NCI-H128 (cell line): ENCODE measurements at regions not wholly inside any gene's neighbourhood (a gene's known extent, or its start where the extent isn't known, plus 50 kb on each side); places are given as distances from the start of the nearest gene placed in this dataset.
"Not testable (repeated sequence)": the region's sequence is repeated elsewhere in the genome, so short reads cannot be mapped to it uniquely, and the experiment has no call there.

ENCODE experiments used
- DNase-seq: peaks from one replicate; lab custom pipeline; 2025; ENCODE audit not compliant: unreplicated experiment; lab: John Stamatoyannopoulos, UW

GRCh38 chr2:40043641-40044040, 264.6 kb upstream of the THUMPD2 start:
- no peak for DNase-seq

GRCh38 chr2:40043191-40043590, 264.1 kb upstream of the THUMPD2 start:
- no peak for DNase-seq

GRCh38 chr2:40041422-40042382, 262.6 kb upstream of the THUMPD2 start:
- DNase-seq = no peak

- DNase-seq = no peak
Observed at GRCh38 chr2:40039549-40039948, 260.5 kb upstream of the THUMPD2 start.

- DNase-seq = no peak
Observed at GRCh38 chr2:40038646-40039045, 259.6 kb upstream of the THUMPD2 start.

GRCh38 chr2:40037303-40037702, 258.2 kb upstream of the THUMPD2 start:
- DNase-seq = no peak

GRCh38 chr2:40036241-40036640, 257.2 kb upstream of the THUMPD2 start:
- no peak for DNase-seq

GRCh38 chr2:40034801-40035200, 255.7 kb upstream of the THUMPD2 start:
- no peak for DNase-seq

GRCh38 chr2:40034198-40034597, 255.1 kb upstream of the THUMPD2 start:
- no peak for DNase-seq

- DNase-seq = no peak
Observed at GRCh38 chr2:40033781-40034180, 254.7 kb upstream of the THUMPD2 start.

- DNase-seq = no peak
Observed at GRCh38 chr2:40032650-40033319, 253.7 kb upstream of the THUMPD2 start.

- no peak for DNase-seq
Observed at GRCh38 chr2:40030456-40030975, 251.5 kb upstream of the THUMPD2 start.

GRCh38 chr2:40028792-40029488, 249.9 kb upstream of the THUMPD2 start:
- no peak for DNase-seq

- no peak for DNase-seq
Observed at GRCh38 chr2:40027968-40028367, 248.9 kb upstream of the THUMPD2 start.

GRCh38 chr2:40025276-40025675, 246.2 kb upstream of the THUMPD2 start:
- DNase-seq = peak; percentile 94

GRCh38 chr2:40020997-40021396, 241.9 kb upstream of the THUMPD2 start:
- DNase-seq = no peak

GRCh38 chr2:40016151-40016885, 237.3 kb upstream of the THUMPD2 start:
- DNase-seq = no peak

- DNase-seq = not testable (repeated sequence)
Observed at GRCh38 chr2:40013962-40014361, 234.9 kb upstream of the THUMPD2 start.

- DNase-seq = no peak
Observed at GRCh38 chr2:40004336-40004735, 225.3 kb upstream of the THUMPD2 start.

GRCh38 chr2:40002339-40002738, 223.3 kb upstream of the THUMPD2 start:
- DNase-seq = no peak

GRCh38 chr2:39999864-40000263, 220.8 kb upstream of the THUMPD2 start:
- no peak for DNase-seq
